ENCODE measurements at regions not wholly inside any gene's neighbourhood (a gene's known extent, or its start where the extent isn't known, plus 50 kb on each side); places are given as distances from the start of the nearest gene placed in this dataset.

- TF ChIP-seq POLR2AphosphoS5 (IDR thresholded peaks at IDR 0.05; ENCODE audit: borderline replicate concordance, low read depth, low read length), result no peak
- no peak for TF ChIP-seq EZH2 (IDR thresholded peaks at IDR 0.05)
- TF ChIP-seq FOXP2 (optimal IDR thresholded peaks at IDR 0.05; ENCODE audit: control extremely low read depth, extremely low read length, insufficient read depth), result no peak
These were observed 100.4 kb downstream of the SLIT2 start for GRCh38 chr4:20352163-20352431.

All from SK-N-MC (cell line).